Prostate gland (tissue), 2 donors: ENCODE measurements at regions not wholly inside any gene's neighbourhood (a gene's known extent, or its start where the extent isn't known, plus 50 kb on each side); places are given as distances from the start of the nearest gene placed in this dataset.

Experiments
- CTCF ChIP-seq, 4 experiments: fragments of 200-600 bp in 2 of 4; fragments of 450-650 bp in 2 of 4; sonication (generic) in 2 of 4; IDR thresholded peaks; 1 replicate in 3 of 4; 2 replicates in 1 of 4; pipeline ENCODE4 v1.5.1; 2016 to 2019; ENCODE audit warnings: antibody characterized with exemption in 4 of 4, mild to moderate bottlenecking in 2 of 4, moderate library complexity in 2 of 4
- POLR2A ChIP-seq: fragments of 450-650 bp; IDR thresholded peaks from one replicate; pipeline ENCODE4 v1.6.1; 2016; ENCODE audit warnings: antibody characterized with exemption, mild to moderate bottlenecking

GRCh38 chr2:8021921-8022320, 659.9 kb upstream of the ID2 start:
- TF ChIP-seq CTCF (IDR thresholded peaks at IDR 0.05) (no peak), POLR2A (no peak)
